ENCODE measurements at regions not wholly inside any gene's neighbourhood (a gene's known extent, or its start where the extent isn't known, plus 50 kb on each side); places are given as distances from the start of the nearest gene placed in this dataset.

- Histone ChIP-seq H3K9me3 (no peaks in the 10 kb centered on the region), H3K27ac (no peak overlapping the region), H3K4me3 (no peak overlapping the region), H3K27me3 (no peaks in the 10 kb centered on the region), H3K4me1 (no peaks in the 10 kb centered on the region), H3K36me3 (no peaks in the 10 kb centered on the region)
- DNase-seq (no peak), ATAC-seq (no peak)
- intact Hi-C loops (cut with DNase I), result no loop called here
- TF ChIP-seq CTCF (IDR thresholded peaks at IDR 0.05), result no peak
These were observed 211.5 kb downstream of the KLF12 start for GRCh38 chr13:73922493-73923393.

GRCh38 chr13:73918691-73919090, 215.5 kb downstream of the KLF12 start:
- ATAC-seq (no peak), DNase-seq (no peak)
- H3K4me1 ChIP-seq, result no peaks in the 10 kb centered on the region
- no peaks in the 10 kb centered on the region for H3K9me3 ChIP-seq
- no peak overlapping the region for H3K4me3 ChIP-seq
- no peaks in the 10 kb centered on the region for H3K36me3 ChIP-seq
- no peak for TF ChIP-seq CTCF (IDR thresholded peaks at IDR 0.05)
- H3K27ac ChIP-seq, result no peak overlapping the region
- intact Hi-C loops (cut with DNase I), result no loop called here
- H3K27me3 ChIP-seq, result no peaks in the 10 kb centered on the region

- Histone ChIP-seq H3K4me1 (no peaks in the 10 kb centered on the region), H3K27ac (no peak overlapping the region), H3K4me3 (no peak overlapping the region), H3K9me3 (no peaks in the 10 kb centered on the region), H3K27me3 (no peaks in the 10 kb centered on the region), H3K36me3 (no peaks in the 10 kb centered on the region)
- TF ChIP-seq CTCF (IDR thresholded peaks at IDR 0.05), result no peak
- DNase-seq (no peak), ATAC-seq (no peak)
- intact Hi-C loops (cut with DNase I), result no loop called here
These were observed 220.3 kb downstream of the KLF12 start for GRCh38 chr13:73913751-73914518.

- intact Hi-C loops (cut with DNase I), result no loop called here
- DNase-seq, result no peak
- no peak for ATAC-seq
- TF ChIP-seq CTCF (IDR thresholded peaks at IDR 0.05), result no peak
- no peak overlapping the region for H3K4me3 ChIP-seq
- no peaks in the 10 kb centered on the region for H3K27me3 ChIP-seq
- H3K36me3 ChIP-seq, result no peaks in the 10 kb centered on the region
- H3K9me3 ChIP-seq, result no peaks in the 10 kb centered on the region
- H3K27ac ChIP-seq, result no peak overlapping the region
- no peaks in the 10 kb centered on the region for H3K4me1 ChIP-seq
These were observed 221.0 kb downstream of the KLF12 start for GRCh38 chr13:73913079-73913740.

GRCh38 chr13:73911361-73911760, 222.8 kb downstream of the KLF12 start:
- Histone ChIP-seq H3K4me3 (no peak overlapping the region), H3K9me3 (no peaks in the 10 kb centered on the region), H3K27ac (no peak overlapping the region), H3K27me3 (no peaks in the 10 kb centered on the region), H3K36me3 (no peaks in the 10 kb centered on the region), H3K4me1 (no peaks in the 10 kb centered on the region)
- TF ChIP-seq CTCF (IDR thresholded peaks at IDR 0.05), result no peak
- ATAC-seq, result no peak
- no peak for DNase-seq
- intact Hi-C loops (cut with DNase I), result no loop called here

Data from upper lobe of right lung (tissue), 1 donor.